ENCODE measurements at regions not wholly inside any gene's neighbourhood (a gene's known extent, or its start where the extent isn't known, plus 50 kb on each side); places are given as distances from the start of the nearest gene placed in this dataset.

- H3K4me3 ChIP-seq (ENCODE audit: low read length) = no peak overlapping the region
- no peak for DNase-seq (ENCODE audit: low read depth)
- no peak for TF ChIP-seq CTCF (IDR thresholded peaks at IDR 0.05; ENCODE audit: insufficient read depth, low read depth, low read length, missing control alignments)
These were observed 260.8 kb upstream of the FAM98A start for GRCh38 chr2:33859811-33860461.

- DNase-seq (ENCODE audit: low read depth) = no peak
- H3K4me3 ChIP-seq (ENCODE audit: low read length) = no peak overlapping the region
- TF ChIP-seq CTCF (IDR thresholded peaks at IDR 0.05; ENCODE audit: insufficient read depth, low read depth, low read length, missing control alignments) = no peak
These were observed 260.1 kb upstream of the FAM98A start for GRCh38 chr2:33859176-33859575.

DNA sequence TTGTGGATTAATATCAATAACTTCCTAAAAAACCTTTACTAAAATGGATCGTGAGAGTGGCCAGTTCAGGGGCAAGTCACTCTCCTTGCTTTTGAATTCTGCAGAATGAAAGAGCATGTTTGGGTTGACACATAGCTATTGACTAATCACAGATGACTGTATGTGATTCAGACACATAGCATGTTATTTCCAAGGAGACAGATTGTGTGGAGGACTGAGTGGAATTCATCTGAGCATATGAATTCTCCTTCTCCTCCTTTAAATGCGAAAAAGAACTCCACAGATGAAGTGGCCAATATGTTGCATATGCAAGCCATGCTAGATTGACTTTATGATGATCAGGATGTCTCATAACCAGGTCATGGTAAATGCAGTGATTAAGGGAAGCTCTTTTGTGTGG, 249.4 kb upstream of the FAM98A start:
- no peak for TF ChIP-seq CTCF (IDR thresholded peaks at IDR 0.05; ENCODE audit: insufficient read depth, low read depth, low read length, missing control alignments)
- no peak overlapping the region for H3K4me3 ChIP-seq (ENCODE audit: low read length)
- peak; percentile 55 for DNase-seq (ENCODE audit: low read depth)

DNA sequence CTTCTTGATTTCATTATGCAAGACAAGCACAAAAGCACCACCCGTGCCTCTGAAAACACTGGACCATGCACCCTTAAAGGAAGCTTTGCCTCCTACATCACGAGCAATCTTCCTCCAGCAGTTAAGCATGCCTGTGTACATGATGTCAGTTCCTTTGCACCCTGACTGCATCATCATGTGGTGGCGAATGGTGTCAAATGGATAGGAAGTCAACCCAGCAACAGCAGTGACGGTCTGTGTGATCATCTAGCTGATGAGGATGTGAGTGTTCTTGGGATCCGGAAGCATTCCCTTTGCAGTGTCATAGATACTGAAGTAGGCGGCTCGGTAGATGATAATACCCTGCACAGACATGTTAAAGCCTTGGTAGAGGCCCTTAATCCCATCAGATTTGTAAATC, 240.7 kb upstream of the FAM98A start:
- DNase-seq (ENCODE audit: low read depth) = no peak
- TF ChIP-seq CTCF (IDR thresholded peaks at IDR 0.05; ENCODE audit: insufficient read depth, low read depth, low read length, missing control alignments) = no peak
- H3K4me3 ChIP-seq (ENCODE audit: low read length) = no peak overlapping the region

DNA sequence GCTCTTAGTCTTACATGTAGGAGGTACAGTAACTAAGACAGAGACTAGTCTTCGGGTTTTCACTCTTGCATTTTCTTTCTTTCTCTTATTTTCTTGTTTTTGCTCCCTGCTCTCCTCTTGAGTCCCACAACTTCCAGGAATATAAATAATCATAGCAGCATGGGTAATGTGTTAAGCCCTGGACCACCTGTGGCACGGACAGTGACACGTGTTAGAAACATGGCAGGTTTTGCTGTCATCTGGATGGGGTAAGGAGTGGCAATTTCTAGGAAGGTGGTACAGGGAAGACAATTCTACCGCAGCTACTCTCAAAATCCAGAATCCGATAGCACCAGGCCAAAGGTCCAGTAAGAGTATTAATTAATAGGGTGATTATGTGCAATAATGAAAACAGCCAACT, 237.5 kb upstream of the FAM98A start:
- no peak for DNase-seq (ENCODE audit: low read depth)
- TF ChIP-seq CTCF (IDR thresholded peaks at IDR 0.05; ENCODE audit: insufficient read depth, low read depth, low read length, missing control alignments) = no peak

DNA sequence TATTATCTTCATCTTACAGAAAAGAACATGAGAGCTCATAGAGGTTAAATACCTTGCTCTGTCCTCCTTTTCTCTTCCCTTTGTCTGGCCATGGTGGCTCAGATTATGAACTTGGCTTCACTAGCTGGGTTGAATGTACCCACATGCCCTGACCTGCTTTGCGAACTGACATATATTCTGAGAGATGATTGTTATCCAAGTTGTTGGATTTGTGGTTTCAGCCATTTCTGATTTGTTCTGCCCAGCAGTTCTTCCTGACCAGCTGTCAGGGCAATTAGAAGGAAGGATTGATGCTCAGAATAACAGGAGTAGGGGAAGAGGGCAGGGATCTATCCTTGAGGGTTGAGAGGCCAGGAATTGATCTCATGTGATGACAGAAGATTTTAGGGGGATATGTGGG, 236.8 kb upstream of the FAM98A start:
- TF ChIP-seq CTCF (IDR thresholded peaks at IDR 0.05; ENCODE audit: insufficient read depth, low read depth, low read length, missing control alignments) = no peak
- H3K4me3 ChIP-seq (ENCODE audit: low read length) = no peak overlapping the region
- DNase-seq (ENCODE audit: low read depth) = no peak

More for the DNA sequence above, 237.5 kb upstream of the FAM98A start:
- no peak overlapping the region for H3K4me3 ChIP-seq (ENCODE audit: low read length)

GRCh38 chr2:33822964-33823363, 223.9 kb upstream of the FAM98A start:
- no peak for DNase-seq (ENCODE audit: low read depth)
- no peak for TF ChIP-seq CTCF (IDR thresholded peaks at IDR 0.05; ENCODE audit: insufficient read depth, low read depth, low read length, missing control alignments)
- no peak overlapping the region for H3K4me3 ChIP-seq (ENCODE audit: low read length)
